DLD1 (cell line): ENCODE measurements at regions not wholly inside any gene's neighbourhood (a gene's known extent, or its start where the extent isn't known, plus 50 kb on each side); places are given as distances from the start of the nearest gene placed in this dataset.

Source experiments
- in situ Hi-C: cut with HindIII; loops from 2 replicates; pipeline ENCODE4 v1.10.0; 2017; ENCODE audit warnings: low sequenced_read_pairs

DNA sequence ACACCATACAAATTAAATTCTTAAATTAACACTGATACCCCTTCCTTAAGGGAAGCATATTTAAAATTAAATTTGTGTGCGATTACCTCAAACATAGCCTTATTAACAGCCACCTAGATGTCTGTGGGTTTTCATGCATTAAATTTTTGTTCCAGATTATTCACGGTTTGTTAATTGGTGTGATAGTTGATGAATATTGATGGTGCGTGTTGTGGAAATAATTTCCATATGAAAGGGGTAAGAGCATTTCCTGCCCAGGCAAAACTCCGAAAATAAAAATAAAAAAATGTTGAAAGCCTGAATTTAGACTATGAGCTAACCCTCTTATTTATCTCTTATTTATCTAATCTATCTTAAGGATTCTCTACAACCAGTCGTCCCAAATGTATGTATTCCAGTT is 679.3 kb upstream of the CELF2 start:
- in situ Hi-C loops = no loop called here

- in situ Hi-C loops = no loop called here
Observed at GRCh38 chr10:10346390-10347150, 671.1 kb upstream of the CELF2 start.

GRCh38 chr10:10350050-10350449 is 667.6 kb upstream of the CELF2 start:
- in situ Hi-C loops = no loop called here

GRCh38 chr10:10351451-10351850 is 666.2 kb upstream of the CELF2 start:
- in situ Hi-C loops = no loop called here

- in situ Hi-C loops = no loop called here
Observed at GRCh38 chr10:10353326-10353868, 664.3 kb upstream of the CELF2 start.

DNA sequence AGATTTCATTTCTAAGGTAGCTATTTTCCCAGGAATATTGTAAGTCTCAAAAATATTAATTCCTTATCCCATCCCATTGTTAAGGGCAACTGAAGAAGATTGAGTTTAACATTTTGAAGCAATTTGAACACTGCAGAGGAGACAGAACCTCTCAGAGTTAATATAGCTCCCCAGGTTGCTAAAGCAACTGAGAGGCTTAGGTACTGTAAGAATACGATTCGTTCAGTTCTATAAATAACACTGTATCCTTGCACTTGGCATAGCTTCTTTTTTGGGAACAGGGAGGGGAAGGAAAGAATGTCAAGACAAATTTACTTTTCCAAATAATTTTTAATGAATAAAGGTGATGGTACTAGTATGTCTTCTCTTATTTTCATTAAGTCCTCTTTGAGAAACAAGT is 658.4 kb upstream of the CELF2 start:
- in situ Hi-C loops = no loop called here

GRCh38 chr10:10361301-10361885 is 656.3 kb upstream of the CELF2 start:
- in situ Hi-C loops = no loop called here

- in situ Hi-C loops = no loop called here
Observed at GRCh38 chr10:10362800-10363199, 654.9 kb upstream of the CELF2 start.

- in situ Hi-C loops = no loop called here
Observed at GRCh38 chr10:10363217-10363616, 654.5 kb upstream of the CELF2 start.

GRCh38 chr10:10364902-10365301 is 652.8 kb upstream of the CELF2 start:
- in situ Hi-C loops = no loop called here

DNA sequence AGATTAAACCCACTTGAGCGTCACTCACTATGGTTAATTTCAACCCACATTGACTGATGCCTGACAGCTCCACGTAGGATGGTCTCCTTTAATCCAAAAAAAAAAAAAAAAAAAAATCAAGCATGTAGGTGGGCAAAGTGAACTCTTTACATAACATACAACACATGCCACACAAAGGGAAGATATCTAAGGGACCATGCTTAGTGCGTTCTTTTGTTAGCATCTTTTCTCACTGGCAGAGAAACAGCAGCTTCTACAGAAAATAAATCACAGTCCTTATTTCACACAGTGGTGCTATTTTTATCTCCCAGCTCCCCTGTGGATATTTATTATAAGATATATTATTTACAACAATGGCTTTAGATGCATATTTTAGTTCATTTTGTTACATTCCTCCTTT is 652.0 kb upstream of the CELF2 start:
- in situ Hi-C loops = no loop called here

- in situ Hi-C loops = no loop called here
Observed at GRCh38 chr10:10366836-10367235, 650.8 kb upstream of the CELF2 start.

- in situ Hi-C loops = no loop called here
Observed at GRCh38 chr10:10367264-10367663, 650.4 kb upstream of the CELF2 start.

DNA sequence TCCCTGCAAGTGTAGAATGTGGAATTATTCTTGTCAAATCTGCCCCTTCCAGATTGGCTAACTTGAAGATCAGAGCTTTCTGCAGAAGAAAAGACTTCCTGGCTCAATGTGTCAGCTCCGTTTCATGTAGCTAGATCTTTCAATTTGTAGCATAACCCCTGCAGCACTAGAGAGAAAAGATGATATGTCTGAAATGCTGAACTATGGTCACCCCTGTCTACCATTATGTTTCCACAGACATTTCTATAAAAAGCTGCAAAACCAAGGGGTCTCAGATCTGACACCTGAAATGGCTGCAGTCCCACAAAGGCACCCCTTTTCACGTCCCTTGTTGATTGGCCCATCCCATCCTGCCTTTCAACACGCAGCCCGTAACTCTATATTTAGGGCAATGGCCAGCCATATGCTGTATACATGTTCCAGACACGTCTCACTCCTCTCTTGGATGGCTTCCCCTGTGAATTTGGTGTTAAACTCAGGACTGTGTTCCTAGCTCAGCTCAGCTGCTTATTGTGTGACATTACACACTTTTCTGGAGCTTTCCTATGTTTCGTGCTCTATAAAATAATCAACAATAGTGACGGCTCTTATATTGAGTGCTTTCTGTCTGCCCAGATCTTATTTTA is 648.6 kb upstream of the CELF2 start:
- in situ Hi-C loops = no loop called here

GRCh38 chr10:10385831-10386230 is 631.8 kb upstream of the CELF2 start:
- in situ Hi-C loops = no loop called here

DNA sequence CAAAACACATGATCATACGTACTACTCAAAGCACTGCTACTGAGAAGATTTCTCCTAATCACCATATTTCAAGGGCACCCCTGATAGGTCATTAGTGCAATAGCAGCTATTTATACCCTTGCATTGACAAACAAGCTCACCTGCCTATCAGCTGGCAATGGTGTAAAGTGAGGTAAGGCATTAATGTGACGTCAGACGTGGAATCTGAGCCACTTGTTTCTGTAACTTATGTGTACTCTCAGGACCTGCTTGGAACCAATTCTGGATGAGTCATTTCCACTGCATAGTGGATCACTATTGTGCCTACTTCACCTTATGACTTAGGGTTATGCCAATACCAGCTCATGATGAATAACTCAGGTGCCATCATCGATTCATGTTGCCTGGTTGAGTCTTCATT is 628.5 kb upstream of the CELF2 start:
- in situ Hi-C loops = no loop called here

GRCh38 chr10:10392511-10392910 is 625.2 kb upstream of the CELF2 start:
- in situ Hi-C loops = no loop called here

- in situ Hi-C loops = no loop called here
Observed at GRCh38 chr10:10394933-10395658, 622.6 kb upstream of the CELF2 start.

DNA sequence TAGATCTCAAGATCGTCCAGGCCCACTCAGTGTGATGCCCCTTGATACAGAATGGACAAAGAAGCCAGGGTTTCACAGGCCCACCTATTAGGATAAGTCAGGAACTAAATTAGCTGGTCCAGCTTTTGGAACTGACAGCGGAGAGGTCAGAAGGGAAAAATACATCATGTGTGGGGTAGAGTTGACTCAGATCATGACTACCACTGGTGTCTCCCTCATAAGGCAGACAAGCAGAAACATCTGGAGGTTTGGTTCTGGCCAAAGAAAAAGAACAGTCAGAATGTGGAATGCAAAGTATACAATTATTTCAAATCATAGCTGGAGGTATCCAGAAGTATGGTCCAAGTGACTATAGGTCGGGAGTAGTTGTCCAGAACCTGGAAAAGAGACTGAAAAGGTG is 621.1 kb upstream of the CELF2 start:
- in situ Hi-C loops = no loop called here

DNA sequence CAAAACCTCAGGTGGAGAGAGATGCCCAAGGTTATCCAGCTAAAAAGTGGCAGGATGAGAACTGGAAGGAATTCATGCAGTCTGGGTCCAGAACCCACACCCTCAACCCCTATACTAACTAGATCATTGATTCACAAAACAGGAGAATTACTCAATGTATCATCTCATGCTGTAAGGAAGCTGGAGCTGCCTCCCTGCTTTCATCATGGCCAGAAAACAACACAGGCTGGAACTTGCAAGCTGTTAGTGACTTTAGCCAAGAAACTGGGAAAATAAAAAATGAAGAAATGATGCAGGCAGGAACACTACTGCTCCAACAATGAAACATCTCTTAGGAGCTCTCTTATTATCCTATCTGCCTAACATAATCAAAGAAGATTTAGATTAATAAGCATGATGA is 619.8 kb upstream of the CELF2 start:
- in situ Hi-C loops = no loop called here

DNA sequence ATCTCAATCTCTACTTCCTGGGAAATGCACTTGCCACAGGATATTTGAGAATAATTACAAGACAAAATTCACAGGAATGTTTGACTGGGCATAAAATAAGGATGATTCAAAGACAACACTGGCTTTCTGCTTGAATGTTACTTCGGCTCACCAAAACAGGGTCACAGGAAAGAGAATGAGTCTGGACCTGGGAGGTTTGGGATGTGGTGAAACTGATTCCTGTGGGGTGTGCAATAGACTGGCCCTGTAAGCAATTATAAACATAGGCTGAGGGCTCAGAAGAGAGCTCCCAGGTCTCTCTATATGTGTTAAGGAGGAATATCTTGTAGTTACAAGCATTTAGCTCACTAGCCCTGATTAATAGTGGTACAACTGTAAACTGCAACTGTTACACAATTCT is 613.9 kb upstream of the CELF2 start:
- in situ Hi-C loops = no loop called here
